HCT116 (cell line): ENCODE measurements at regions not wholly inside any gene's neighbourhood (a gene's known extent, or its start where the extent isn't known, plus 50 kb on each side); places are given as distances from the start of the nearest gene placed in this dataset.

Experiments used
- ATAC-seq: fragments of 200-7000 bp; cut with Tn5 transposase; 2 replicates; pipeline ENCODE4 v1.9.1; 2020; ENCODE audit warnings: mild to moderate bottlenecking, moderate library complexity
- BruUV-seq: library from RNA; stranded (reverse); fragments of 400-500 nt; replicated peaks from 2 replicates; lab custom pipeline; 2021; lab: Mats Ljungman, UMichigan
- CTCF ChIA-PET: fragments of 300-600 bp; sonication (Branson Sonifier 250); formaldehyde crosslinking; loops from one replicate; lab custom pipeline; 2021; ENCODE audit warnings: antibody characterized with exemption; lab: Charles Lee
- POLR2A ChIA-PET: fragments of 300-600, 350-600 bp; sonication (Branson Sonifier 250); formaldehyde crosslinking; loops from one replicate; lab custom pipeline; 2021; ENCODE audit warnings: antibody characterized with exemption; lab: Charles Lee
- RAD21 ChIA-PET, 2 experiments: fragments of 300-600 bp; sonication (Branson Sonifier 250); formaldehyde crosslinking; loops; one replicate each; lab custom pipeline; 2023; ENCODE audit warnings: low total read pairs in 2 of 2; ENCODE audit not compliant: uncharacterized antibody in 2 of 2, unreplicated experiment in 2 of 2, low non-redundant PET in 1 of 2; lab: Charles Lee
- DNase-seq: peaks from one replicate; pipeline ENCODE4 v3.0.0-alpha.2; 2010; ENCODE audit warnings: low read depth, low spot score
- H2AFZ ChIP-seq: fragments of 200-600 bp; shearing (Covaris generic), sonication (generic); 2 replicates; pipeline ENCODE4 v1.6.1; 2017; ENCODE audit warnings: low read depth, mixed run types, mixed read lengths, antibody characterized with exemption, low read length; ENCODE audit not compliant: poor library complexity, severe bottlenecking
- H3K27ac ChIP-seq: 2 replicates; pipeline ENCODE4 v1.5.1; 2012; ENCODE audit warnings: low read depth, low read length
- H3K27me3 ChIP-seq: fragments of 200-600 bp; sonication (generic); 2 replicates; pipeline ENCODE4 v1.6.1; 2016; ENCODE audit warnings: mixed run types, low read length, mixed read lengths; ENCODE audit not compliant: insufficient read depth
- H3K36me3 ChIP-seq, 2 experiments: fragments of 200-500 bp in 1 of 2; fragments of 200-600 bp in 1 of 2; sonication (Bioruptor generic) in 1 of 2; sonication (generic) in 1 of 2; 2 replicates each; pipeline versions ENCODE4 v1.5.1 to v1.6.1; 2014 to 2016; ENCODE audit warnings: low read length in 2 of 2, inconsistent platforms in 1 of 2, mixed read lengths in 1 of 2, mixed run types in 1 of 2; ENCODE audit not compliant: insufficient read depth in 2 of 2, control insufficient read depth in 1 of 2
- H3K4me1 ChIP-seq, 2 experiments: fragments of 200-600 bp in 1 of 2; sonication (generic) in 1 of 2; 2 replicates each; pipeline versions ENCODE4 v1.5.1 to v1.6.1; 2012 to 2017; ENCODE audit warnings: low read length in 2 of 2, inconsistent platforms in 1 of 2, mild to moderate bottlenecking in 1 of 2, mixed read lengths in 1 of 2, mixed run types in 1 of 2, moderate library complexity in 1 of 2; ENCODE audit not compliant: insufficient read depth in 2 of 2, control insufficient read depth in 1 of 2
- H3K4me2 ChIP-seq: fragments of 200-600 bp; sonication (generic); 2 replicates; pipeline ENCODE4 v1.6.1; 2017; ENCODE audit warnings: mixed run types, low read length, mixed read lengths
- H3K4me3 ChIP-seq, 2 experiments: fragments of 200-600 bp in 1 of 2; sonication (generic) in 1 of 2; replicated peaks in 1 of 2; 2 replicates each; pipeline ENCODE4 v1.5.1; 2011 to 2016; ENCODE audit warnings: low read length in 2 of 2, control low read depth in 1 of 2, low read depth in 1 of 2, mild to moderate bottlenecking in 1 of 2, mixed read lengths in 1 of 2, mixed run types in 1 of 2
- H3K79me2 ChIP-seq: fragments of 200-600 bp; sonication (generic); 2 replicates; pipeline ENCODE4 v1.6.1; 2017; ENCODE audit warnings: mild to moderate bottlenecking, mixed run types, low read length, moderate library complexity, mixed read lengths; ENCODE audit not compliant: insufficient read depth
- H3K9ac ChIP-seq: fragments of 200-600 bp; sonication (generic); 2 replicates; pipeline ENCODE4 v1.6.1; 2016; ENCODE audit warnings: low read length, mixed read lengths
- H3K9me2 ChIP-seq: fragments of 200-600 bp; sonication (generic), shearing (Covaris generic); 2 replicates; pipeline ENCODE4 v1.6.1; 2017; ENCODE audit warnings: mixed run types, mild to moderate bottlenecking, moderate library complexity; ENCODE audit not compliant: insufficient read depth
- H3K9me3 ChIP-seq, 2 experiments: fragments of 200-500 bp in 1 of 2; fragments of 200-600 bp in 1 of 2; sonication (Bioruptor generic) in 1 of 2; sonication (generic) in 1 of 2; 2 replicates each; pipeline ENCODE4 v1.6.1; 2014 to 2017; ENCODE audit warnings: low read length in 2 of 2, mixed read lengths in 2 of 2, inconsistent platforms in 1 of 2, low read depth in 1 of 2, mild to moderate bottlenecking in 1 of 2, mixed run types in 1 of 2, moderate library complexity in 1 of 2; ENCODE audit not compliant: control insufficient read depth in 1 of 2, insufficient read depth in 1 of 2
- H4K20me1 ChIP-seq: fragments of 200-600 bp; sonication (generic), shearing (Covaris generic); 2 replicates; pipeline ENCODE4 v1.6.1; 2017; ENCODE audit warnings: mixed run types, mild to moderate bottlenecking, moderate library complexity; ENCODE audit not compliant: insufficient read depth
- CBX3 ChIP-seq: IDR thresholded peaks from 2 replicates; pipeline ENCODE4 v1.6.1; 2012; ENCODE audit warnings: low read depth
- EGR1 ChIP-seq: IDR thresholded peaks from 2 replicates; pipeline ENCODE4 v1.6.1; 2012; ENCODE audit warnings: low read depth
- JUND ChIP-seq: IDR thresholded peaks from 2 replicates; pipeline ENCODE4 v1.6.1; 2012
- POLR2A ChIP-seq: IDR thresholded peaks from 2 replicates; pipeline ENCODE4 v1.7.0; 2011; ENCODE audit warnings: borderline replicate concordance; ENCODE audit not compliant: insufficient read depth, insufficient read length; ENCODE audit errors: extremely low read depth
- SIN3A ChIP-seq: IDR thresholded peaks from 2 replicates; pipeline ENCODE4 v1.6.1; 2012; ENCODE audit warnings: low read depth
- SRF ChIP-seq: IDR thresholded peaks from 2 replicates; pipeline ENCODE4 v1.6.1; 2012; ENCODE audit warnings: low read depth
- TCF7L2 ChIP-seq: IDR thresholded peaks from 2 replicates; pipeline ENCODE4 v1.7.0; 2011; ENCODE audit warnings: borderline replicate concordance, inconsistent platforms; ENCODE audit not compliant: insufficient read depth, insufficient read length; ENCODE audit errors: extremely low read depth
- ZFX ChIP-seq: fragments of 450-650 bp; IDR thresholded peaks from 2 replicates; pipeline ENCODE4 v1.6.1; 2017
- ZNF274 ChIP-seq: fragments of 200-500 bp; sonication (Bioruptor generic); IDR thresholded peaks from 2 replicates; pipeline ENCODE4 v1.6.1; 2014; ENCODE audit warnings: mild to moderate bottlenecking, low read depth, low read length, inconsistent platforms
- intact Hi-C: fragments of 100-400 bp; cut with micrococcal nuclease; formaldehyde crosslinking; loops from 2 replicates; pipeline ENCODE4 v1.10.0; 2022
- TF ChIP-seq, protein P1 (sequence below): IDR thresholded peaks from 2 replicates; pipeline ENCODE4 v1.6.1; 2011; ENCODE audit warnings: mild to moderate bottlenecking, low read length, moderate library complexity; ENCODE audit not compliant: insufficient replicate concordance; ENCODE audit errors: extremely low read depth
- TF ChIP-seq, protein P2 (sequence below), 3 experiments: fragments of 200-600 bp in 1 of 3; sonication (generic) in 1 of 3; IDR thresholded peaks in 2 of 3; conservative IDR thresholded peaks in 1 of 3; 2 replicates each; pipeline ENCODE4 v1.5.1; 2012 to 2017; ENCODE audit warnings: low read depth in 2 of 3, low read length in 2 of 3, antibody characterized with exemption in 1 of 3, borderline replicate concordance in 1 of 3, control low read depth in 1 of 3, mild to moderate bottlenecking in 1 of 3, mixed read lengths in 1 of 3, mixed run types in 1 of 3, moderate library complexity in 1 of 3; ENCODE audit not compliant: insufficient read depth in 1 of 3

DNA sequence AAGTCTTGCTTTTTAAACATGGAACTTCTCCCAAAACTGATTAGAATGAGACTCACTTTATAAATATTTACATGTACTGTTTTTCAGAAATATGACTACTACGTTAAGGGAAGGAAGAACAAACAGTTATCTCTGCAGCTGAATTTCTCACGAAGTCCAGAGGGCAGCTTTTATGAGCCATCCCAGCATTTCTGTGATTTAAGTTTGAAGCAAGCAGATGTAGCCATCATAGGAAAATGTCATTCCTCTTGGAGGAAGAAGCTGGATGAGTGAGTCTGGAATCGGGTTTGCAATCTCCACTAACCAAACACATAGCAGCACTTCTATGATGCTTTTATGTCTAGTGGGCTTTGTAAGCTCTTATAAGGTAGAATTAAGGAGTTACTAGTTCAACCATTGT, 53.7 kb downstream of the SCN11A start:
- H4K20me1 ChIP-seq: no peaks in the 10 kb centered on the region
- POLR2A ChIA-PET: no interaction called here
- no peak for TF ChIP-seq TCF7L2
- no peak for TF ChIP-seq ZFX
- TF ChIP-seq SIN3A: no peak
- TF ChIP-seq SRF: no peak
- TF ChIP-seq EGR1: no peak
- TF ChIP-seq, all 23 proteins: peak for 0
- ChIA-PET RAD21 (no interaction called here), CTCF (no interaction called here)
- no peaks in the 10 kb centered on the region for H3K9me2 ChIP-seq
- no peaks in the 10 kb centered on the region for H3K4me1 ChIP-seq
- ATAC-seq: no peak
- H3K4me2 ChIP-seq: no peak overlapping the region
- DNase-seq: no peak
- H3K27me3 ChIP-seq: 0 out of 2 replicates have a peak, but pooled peaks cover 4% of the 10 kb centered on the region
- H3K9me3 ChIP-seq: no peaks in the 10 kb centered on the region
- no peak overlapping the region for H3K9ac ChIP-seq
- H3K27ac ChIP-seq: no peak overlapping the region
- H2AFZ ChIP-seq: no peak overlapping the region
- intact Hi-C loops: no loop called here
- H3K79me2 ChIP-seq: no peaks in the 10 kb centered on the region
- no peaks in the 10 kb centered on the region for H3K36me3 ChIP-seq
- no TSS peak for BruUV-seq
- H3K4me3 ChIP-seq: no peak overlapping the region

DNA sequence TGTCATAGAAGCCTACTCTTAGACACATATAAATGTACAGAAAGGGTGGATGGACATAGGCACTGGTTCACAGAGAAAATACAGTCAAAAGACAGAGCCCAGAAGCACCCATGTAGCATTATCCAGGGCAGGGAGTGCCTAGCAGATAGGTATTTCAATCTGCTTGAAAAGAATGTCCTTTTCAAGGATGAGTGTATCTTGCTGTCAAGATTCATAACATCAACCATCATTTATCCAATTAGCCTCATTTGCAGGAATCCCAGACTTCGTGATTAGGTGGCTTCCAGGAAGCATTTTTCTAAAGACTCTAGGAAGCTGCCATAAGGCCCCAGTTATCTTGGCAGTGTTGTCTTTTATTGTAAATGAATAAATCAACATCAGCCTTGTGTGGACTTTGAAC, 55.6 kb downstream of the SCN11A start:
- intact Hi-C loops: no loop called here
- no peaks in the 10 kb centered on the region for H3K79me2 ChIP-seq
- no TSS peak for BruUV-seq
- peaks cover 0 to 10% of the 10 kb centered on the region in 2 experiments; a peak in 2 of 4 replicates for H3K4me1 ChIP-seq
- no peaks in the 10 kb centered on the region for H3K36me3 ChIP-seq
- no peaks in the 10 kb centered on the region for H4K20me1 ChIP-seq
- H3K4me3 ChIP-seq: no peak overlapping the region
- ChIA-PET POLR2A (no interaction called here), CTCF (no interaction called here)
- DNase-seq: no peak
- H3K27me3 ChIP-seq: no peaks in the 10 kb centered on the region
- H3K9me3 ChIP-seq: no peaks in the 10 kb centered on the region
- H3K27ac ChIP-seq: no peak overlapping the region
- H3K4me2 ChIP-seq: no peak overlapping the region
- no peak for TF ChIP-seq JUND
- TF ChIP-seq, protein P1, sequence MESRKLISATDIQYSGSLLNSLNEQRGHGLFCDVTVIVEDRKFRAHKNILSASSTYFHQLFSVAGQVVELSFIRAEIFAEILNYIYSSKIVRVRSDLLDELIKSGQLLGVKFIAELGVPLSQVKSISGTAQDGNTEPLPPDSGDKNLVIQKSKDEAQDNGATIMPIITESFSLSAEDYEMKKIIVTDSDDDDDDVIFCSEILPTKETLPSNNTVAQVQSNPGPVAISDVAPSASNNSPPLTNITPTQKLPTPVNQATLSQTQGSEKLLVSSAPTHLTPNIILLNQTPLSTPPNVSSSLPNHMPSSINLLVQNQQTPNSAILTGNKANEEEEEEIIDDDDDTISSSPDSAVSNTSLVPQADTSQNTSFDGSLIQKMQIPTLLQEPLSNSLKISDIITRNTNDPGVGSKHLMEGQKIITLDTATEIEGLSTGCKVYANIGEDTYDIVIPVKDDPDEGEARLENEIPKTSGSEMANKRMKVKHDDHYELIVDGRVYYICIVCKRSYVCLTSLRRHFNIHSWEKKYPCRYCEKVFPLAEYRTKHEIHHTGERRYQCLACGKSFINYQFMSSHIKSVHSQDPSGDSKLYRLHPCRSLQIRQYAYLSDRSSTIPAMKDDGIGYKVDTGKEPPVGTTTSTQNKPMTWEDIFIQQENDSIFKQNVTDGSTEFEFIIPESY: no peak
- TF ChIP-seq, protein P2, sequence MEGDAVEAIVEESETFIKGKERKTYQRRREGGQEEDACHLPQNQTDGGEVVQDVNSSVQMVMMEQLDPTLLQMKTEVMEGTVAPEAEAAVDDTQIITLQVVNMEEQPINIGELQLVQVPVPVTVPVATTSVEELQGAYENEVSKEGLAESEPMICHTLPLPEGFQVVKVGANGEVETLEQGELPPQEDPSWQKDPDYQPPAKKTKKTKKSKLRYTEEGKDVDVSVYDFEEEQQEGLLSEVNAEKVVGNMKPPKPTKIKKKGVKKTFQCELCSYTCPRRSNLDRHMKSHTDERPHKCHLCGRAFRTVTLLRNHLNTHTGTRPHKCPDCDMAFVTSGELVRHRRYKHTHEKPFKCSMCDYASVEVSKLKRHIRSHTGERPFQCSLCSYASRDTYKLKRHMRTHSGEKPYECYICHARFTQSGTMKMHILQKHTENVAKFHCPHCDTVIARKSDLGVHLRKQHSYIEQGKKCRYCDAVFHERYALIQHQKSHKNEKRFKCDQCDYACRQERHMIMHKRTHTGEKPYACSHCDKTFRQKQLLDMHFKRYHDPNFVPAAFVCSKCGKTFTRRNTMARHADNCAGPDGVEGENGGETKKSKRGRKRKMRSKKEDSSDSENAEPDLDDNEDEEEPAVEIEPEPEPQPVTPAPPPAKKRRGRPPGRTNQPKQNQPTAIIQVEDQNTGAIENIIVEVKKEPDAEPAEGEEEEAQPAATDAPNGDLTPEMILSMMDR (IDR thresholded peaks at IDR 0.05 in 2 of 3, conservative IDR thresholded peaks at IDR 0.05 in 1 of 3; ENCODE audit: borderline replicate concordance in 1 of 3, insufficient read depth in 1 of 3, low read depth in 2 of 3, low read length in 2 of 3): no peak
- TF ChIP-seq ZNF274: no peak
- no peak for TF ChIP-seq CBX3
- no peak for TF ChIP-seq SRF
- TF ChIP-seq POLR2A: no peak
- TF ChIP-seq, all 23 proteins: peak for 0
- no peak for ATAC-seq
- RAD21 ChIA-PET: no interaction called here
- Histone ChIP-seq H3K9ac (no peak overlapping the region), H3K9me2 (no peaks in the 10 kb centered on the region), H2AFZ (no peak overlapping the region)
